ENCODE measurements at regions not wholly inside any gene's neighbourhood (a gene's known extent, or its start where the extent isn't known, plus 50 kb on each side); places are given as distances from the start of the nearest gene placed in this dataset.
"Not testable (repeated sequence)": the region's sequence is repeated elsewhere in the genome, so short reads cannot be mapped to it uniquely, and the experiment has no call there.

DNA sequence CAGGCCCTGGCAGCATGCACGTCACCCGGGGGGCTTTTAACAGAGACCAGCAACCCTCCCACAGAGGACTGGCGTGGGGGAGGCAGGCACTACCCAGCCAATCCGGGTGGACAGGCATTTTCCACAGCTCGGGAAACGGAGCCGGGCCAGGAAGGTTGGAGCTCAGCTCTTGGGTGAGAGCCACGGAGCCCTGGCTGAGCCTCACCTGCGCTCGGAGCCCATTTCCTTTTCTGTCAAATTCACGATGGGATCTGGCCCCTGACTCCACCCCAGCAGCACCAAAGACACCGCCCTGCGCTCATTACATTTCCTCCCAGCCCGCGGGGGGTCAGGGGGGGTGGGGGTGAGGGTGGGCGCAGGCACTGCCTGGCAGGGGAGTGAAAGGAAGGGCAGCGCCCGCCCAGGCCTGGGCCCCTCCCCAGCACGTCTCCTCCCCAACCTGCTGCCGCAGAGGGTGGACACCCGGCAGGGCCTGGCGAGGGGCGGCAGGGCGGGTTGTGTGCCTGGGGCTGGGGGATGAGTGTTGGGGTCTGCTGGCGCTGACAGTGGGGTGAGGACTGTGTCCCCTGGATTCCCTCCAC is 145.4 kb downstream of the LAT start:
- H3K27ac ChIP-seq (ENCODE audit: insufficient read depth in 1 of 2, low read depth in 1 of 2, low read length in 2 of 2, poor library complexity in 1 of 2, severe bottlenecking in 2 of 2); H3K4me3 ChIP-seq (ENCODE audit: control insufficient read depth in 1 of 7, extremely low read depth in 1 of 7, insufficient read depth in 4 of 7, low read depth in 2 of 7, low read length in 6 of 7); H3K27me3 ChIP-seq (replicated peaks in 2 of 5; ENCODE audit: control insufficient read depth in 4 of 5, insufficient read depth in 5 of 5, low read length in 4 of 5); CTCF ChIA-PET; DNase-seq; H3K9me3 ChIP-seq (ENCODE audit: control extremely low read depth in 1 of 5, control insufficient read depth in 4 of 5, insufficient read depth in 2 of 5, low read depth in 1 of 5, low read length in 4 of 5); POLR2A ChIA-PET: not testable (repeated sequence)
- Histone ChIP-seq H3K36me3 (ENCODE audit: control insufficient read depth in 4 of 4, insufficient read depth in 4 of 4, low read length in 3 of 4) (peaks cover 0 to 11% (median 0%) of the 10 kb centered on the region in 4 experiments), H3K4me1 (ENCODE audit: control extremely low read depth in 1 of 4, control insufficient read depth in 4 of 4, insufficient read depth in 4 of 4, low read length in 3 of 4) (peaks cover 0 to 14% (median 10%) of the 10 kb centered on the region in 4 experiments)
- 95% methylated on average over 5 of the region's 25 CpGs for WGBS (ENCODE audit: insufficient coverage)

DNA sequence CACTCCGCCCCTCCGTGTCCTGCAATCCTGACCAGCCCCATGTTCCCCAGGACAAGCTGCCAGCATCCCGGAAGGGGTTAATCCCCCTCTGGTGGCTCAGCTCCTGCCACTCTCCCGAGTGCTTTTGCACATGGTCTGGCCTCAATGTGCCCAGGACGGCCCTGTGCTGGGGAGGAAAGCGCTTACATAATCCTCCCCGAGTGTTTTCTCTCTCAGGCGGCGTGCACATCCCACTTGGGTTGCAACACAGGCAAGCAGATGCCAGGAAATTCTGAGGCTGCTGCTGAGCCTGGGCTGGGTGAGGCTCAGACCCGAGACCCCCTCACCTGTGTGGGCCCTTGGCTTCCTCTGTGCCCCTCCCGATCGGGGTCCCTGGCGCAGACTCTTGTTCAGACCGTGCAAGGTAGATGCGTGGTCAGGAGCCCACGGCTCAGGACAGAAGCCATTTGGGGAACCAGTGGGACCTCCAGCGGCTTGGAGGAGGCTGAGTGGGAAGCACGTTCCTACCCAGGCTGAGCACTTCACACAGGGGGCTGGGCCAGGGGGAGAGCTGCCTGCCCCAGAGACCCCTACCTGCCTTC is 144.7 kb downstream of the LAT start:
- POLR2A ChIA-PET; CTCF ChIA-PET; H3K4me3 ChIP-seq (ENCODE audit: control insufficient read depth in 1 of 7, extremely low read depth in 1 of 7, insufficient read depth in 4 of 7, low read depth in 2 of 7, low read length in 6 of 7): not testable (repeated sequence)

DNA sequence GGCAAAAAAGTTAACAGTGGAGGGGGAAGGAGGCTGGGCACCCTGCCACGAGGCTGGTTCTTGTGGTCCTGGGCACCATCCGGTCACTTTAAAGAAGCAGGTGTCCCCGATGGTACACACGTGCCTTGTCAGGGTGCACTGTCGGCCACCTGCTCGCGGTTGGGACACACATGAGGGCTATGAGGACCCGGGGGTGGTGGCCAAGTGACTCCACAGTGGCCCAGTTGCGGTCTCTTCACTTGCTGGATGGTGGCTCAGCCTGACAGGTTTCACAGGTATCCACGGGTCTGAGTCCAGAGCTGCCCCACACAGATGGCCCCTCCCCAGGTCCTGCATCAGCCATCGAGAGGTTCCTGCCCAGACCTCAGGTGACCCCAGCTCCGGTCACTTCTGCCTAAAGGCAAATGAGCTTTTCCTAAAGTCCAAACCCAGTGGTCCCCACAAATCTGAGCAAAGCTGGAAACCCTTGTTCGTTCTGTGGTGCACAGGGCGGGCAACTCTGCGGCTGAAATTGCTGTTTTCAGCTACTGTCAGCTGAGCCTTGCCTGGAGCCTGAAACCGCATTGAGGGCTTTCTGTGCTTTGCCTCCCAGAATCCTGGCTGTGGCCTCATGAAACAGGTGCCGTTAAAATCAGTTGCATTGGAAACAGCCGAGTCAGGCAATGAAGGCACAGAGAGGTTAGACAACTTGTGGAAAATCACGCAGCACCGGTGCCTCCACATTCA is 144.0 kb downstream of the LAT start:
- H3K27ac ChIP-seq (ENCODE audit: insufficient read depth in 1 of 2, low read depth in 1 of 2, low read length in 2 of 2, poor library complexity in 1 of 2, severe bottlenecking in 2 of 2); H3K27me3 ChIP-seq (replicated peaks in 2 of 5; ENCODE audit: control insufficient read depth in 4 of 5, insufficient read depth in 5 of 5, low read length in 4 of 5); CTCF ChIA-PET; DNase-seq; POLR2A ChIA-PET; H3K4me3 ChIP-seq (ENCODE audit: control insufficient read depth in 1 of 7, extremely low read depth in 1 of 7, insufficient read depth in 4 of 7, low read depth in 2 of 7, low read length in 6 of 7); H3K36me3 ChIP-seq (ENCODE audit: control insufficient read depth in 4 of 4, insufficient read depth in 4 of 4, low read length in 3 of 4); H3K9me3 ChIP-seq (ENCODE audit: control extremely low read depth in 1 of 5, control insufficient read depth in 4 of 5, insufficient read depth in 2 of 5, low read depth in 1 of 5, low read length in 4 of 5): not testable (repeated sequence)
- 92% methylated on average over 14 of the region's 20 CpGs for WGBS (ENCODE audit: insufficient coverage)
- peaks cover 0 to 14% (median 10%) of the 10 kb centered on the region in 4 experiments for H3K4me1 ChIP-seq (ENCODE audit: control extremely low read depth in 1 of 4, control insufficient read depth in 4 of 4, insufficient read depth in 4 of 4, low read length in 3 of 4)

More for the DNA sequence above, 144.7 kb downstream of the LAT start:
- not testable (repeated sequence) for DNase-seq; H3K9me3 ChIP-seq (ENCODE audit: control extremely low read depth in 1 of 5, control insufficient read depth in 4 of 5, insufficient read depth in 2 of 5, low read depth in 1 of 5, low read length in 4 of 5); H3K36me3 ChIP-seq (ENCODE audit: control insufficient read depth in 4 of 4, insufficient read depth in 4 of 4, low read length in 3 of 4); H3K27me3 ChIP-seq (replicated peaks in 2 of 5; ENCODE audit: control insufficient read depth in 4 of 5, insufficient read depth in 5 of 5, low read length in 4 of 5); H3K27ac ChIP-seq (ENCODE audit: insufficient read depth in 1 of 2, low read depth in 1 of 2, low read length in 2 of 2, poor library complexity in 1 of 2, severe bottlenecking in 2 of 2)
- 89% methylated on average over 15 of the region's 18 CpGs for WGBS (ENCODE audit: insufficient coverage)
- peaks cover 0 to 14% (median 10%) of the 10 kb centered on the region in 4 experiments for H3K4me1 ChIP-seq (ENCODE audit: control extremely low read depth in 1 of 4, control insufficient read depth in 4 of 4, insufficient read depth in 4 of 4, low read length in 3 of 4)

DNA sequence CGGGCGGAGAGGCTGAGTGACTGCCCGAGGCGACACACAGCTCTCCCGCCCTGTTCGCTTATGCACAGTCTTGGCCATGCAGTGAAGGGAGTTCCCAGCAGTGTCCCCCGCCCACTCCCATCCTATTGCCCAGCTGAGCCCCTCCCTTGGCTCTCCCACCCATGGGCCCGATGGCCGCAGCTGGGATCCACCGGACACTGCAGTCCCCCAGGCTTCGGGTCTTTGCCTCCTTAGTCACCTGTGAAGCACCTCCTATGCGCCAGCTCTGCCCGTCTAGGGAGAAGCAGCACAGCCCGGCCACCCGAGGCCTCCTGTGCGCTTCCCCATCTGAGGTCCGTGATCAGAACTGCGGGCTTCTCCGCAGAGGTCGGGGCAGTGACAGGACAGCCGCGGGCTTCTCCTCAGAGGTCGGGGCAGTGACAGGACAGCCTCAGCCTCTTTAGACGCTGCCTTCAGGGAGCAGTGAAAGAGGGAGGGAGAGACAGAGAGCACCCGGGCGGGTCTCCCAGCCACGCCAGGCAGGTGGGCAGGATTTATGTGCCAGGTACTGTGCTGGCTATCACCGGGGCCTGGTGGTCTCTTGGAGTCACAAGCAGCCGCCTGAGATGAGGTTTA is 143.1 kb downstream of the LAT start:
- DNase-seq; H3K4me3 ChIP-seq (ENCODE audit: control insufficient read depth in 1 of 7, extremely low read depth in 1 of 7, insufficient read depth in 4 of 7, low read depth in 2 of 7, low read length in 6 of 7); H3K27ac ChIP-seq (ENCODE audit: insufficient read depth in 1 of 2, low read depth in 1 of 2, low read length in 2 of 2, poor library complexity in 1 of 2, severe bottlenecking in 2 of 2); H3K27me3 ChIP-seq (replicated peaks in 2 of 5; ENCODE audit: control insufficient read depth in 4 of 5, insufficient read depth in 5 of 5, low read length in 4 of 5); POLR2A ChIA-PET; CTCF ChIA-PET; H3K9me3 ChIP-seq (ENCODE audit: control extremely low read depth in 1 of 5, control insufficient read depth in 4 of 5, insufficient read depth in 2 of 5, low read depth in 1 of 5, low read length in 4 of 5); H3K36me3 ChIP-seq (ENCODE audit: control insufficient read depth in 4 of 4, insufficient read depth in 4 of 4, low read length in 3 of 4): not testable (repeated sequence)
- WGBS (ENCODE audit: insufficient coverage), result 85% methylated on average over 11 of the region's 29 CpGs
- H3K4me1 ChIP-seq (ENCODE audit: control extremely low read depth in 1 of 4, control insufficient read depth in 4 of 4, insufficient read depth in 4 of 4, low read length in 3 of 4), result peaks cover 0 to 14% (median 10%) of the 10 kb centered on the region in 4 experiments

DNA sequence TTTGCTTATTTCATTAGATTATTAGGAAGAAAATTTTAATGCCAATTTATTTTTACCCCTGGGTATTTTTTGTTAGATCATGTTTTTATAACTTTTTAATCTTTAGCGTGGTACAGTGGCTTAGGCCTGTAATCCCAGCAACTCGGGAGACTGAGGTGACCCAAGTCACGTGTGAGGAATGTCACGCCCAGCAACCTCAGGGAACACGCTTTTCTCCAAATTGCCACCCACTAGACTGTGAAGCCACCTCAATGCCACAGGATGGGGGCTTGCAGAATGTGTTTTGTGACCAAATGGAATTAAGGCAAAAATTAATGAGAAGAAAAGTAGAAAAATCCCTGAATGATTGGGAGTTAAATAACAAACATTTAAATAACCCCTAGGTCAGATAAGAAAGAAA is 141.8 kb downstream of the LAT start:
- whole genome bisulfite sequencing (ENCODE audit: insufficient coverage), result no CpG with 5 or more reads among the region's 5 CpGs
- POLR2A ChIA-PET, result no interaction called here
- peaks cover 0 to 2% (median 0%) of the 10 kb centered on the region in 4 experiments for H3K36me3 ChIP-seq (ENCODE audit: control insufficient read depth in 4 of 4, insufficient read depth in 4 of 4, low read length in 3 of 4)
- peaks cover 0 to 14% (median 10%) of the 10 kb centered on the region in 4 experiments for H3K4me1 ChIP-seq (ENCODE audit: control extremely low read depth in 1 of 4, control insufficient read depth in 4 of 4, insufficient read depth in 4 of 4, low read length in 3 of 4)
- DNase-seq, result no peak
- H3K4me3 ChIP-seq (ENCODE audit: control insufficient read depth in 1 of 7, extremely low read depth in 1 of 7, insufficient read depth in 4 of 7, low read depth in 2 of 7, low read length in 6 of 7), result peak overlapping the region in 3 of 7 experiments; percentile 37 to 43 (median 37)
- H3K9me3 ChIP-seq (ENCODE audit: control extremely low read depth in 1 of 5, control insufficient read depth in 4 of 5, insufficient read depth in 2 of 5, low read depth in 1 of 5, low read length in 4 of 5), result no peaks in the 10 kb centered on the region
- CTCF ChIA-PET, result interaction anchor here (1.2 kb wide), 1 partner anchor 12 kb away, joined by 4 read pairs; no protein-coding TSS in a partner anchor
- H3K27me3 ChIP-seq (replicated peaks in 2 of 5; ENCODE audit: control insufficient read depth in 4 of 5, insufficient read depth in 5 of 5, low read length in 4 of 5), result no peaks in the 10 kb centered on the region
- H3K27ac ChIP-seq (ENCODE audit: insufficient read depth in 1 of 2, low read depth in 1 of 2, low read length in 2 of 2, poor library complexity in 1 of 2, severe bottlenecking in 2 of 2), result peak overlapping the region; percentile 40 to 64

DNA sequence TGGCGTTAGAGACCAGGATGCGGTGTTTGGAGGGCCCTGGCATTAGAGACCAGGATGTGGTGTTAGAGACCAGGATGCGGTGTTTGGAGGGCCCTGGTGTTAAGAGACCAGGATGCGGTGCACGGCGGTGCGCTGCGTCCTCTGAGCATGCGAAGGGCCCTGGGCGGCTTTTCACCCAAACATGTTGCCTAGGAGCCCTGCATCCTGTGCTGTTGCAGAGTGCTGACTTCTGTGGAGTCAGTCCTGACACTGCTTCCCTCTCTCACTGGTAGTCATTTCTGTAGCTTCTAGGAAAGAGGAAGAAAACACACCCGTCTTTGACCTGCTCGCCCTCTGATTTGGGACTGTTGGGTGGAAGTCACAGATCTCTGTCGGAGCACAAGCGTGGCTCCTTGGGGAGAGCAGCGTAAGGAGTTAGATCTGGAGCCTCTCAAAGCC is 141.2 kb downstream of the LAT start:
- ChIA-PET POLR2A (no interaction called here), CTCF (interaction anchor here (1.2 kb wide), 1 partner anchor 12 kb away, joined by 4 read pairs; no protein-coding TSS in a partner anchor)
- 11% methylated on average over 13 of the region's 15 CpGs for WGBS (ENCODE audit: insufficient coverage)
- Histone ChIP-seq H3K27me3 (replicated peaks in 2 of 5; ENCODE audit: control insufficient read depth in 4 of 5, insufficient read depth in 5 of 5, low read length in 4 of 5) (no peaks in the 10 kb centered on the region), H3K36me3 (ENCODE audit: control insufficient read depth in 4 of 4, insufficient read depth in 4 of 4, low read length in 3 of 4) (peaks cover 0 to under 1% (median 0%) of the 10 kb centered on the region in 4 experiments), H3K9me3 (ENCODE audit: control extremely low read depth in 1 of 5, control insufficient read depth in 4 of 5, insufficient read depth in 2 of 5, low read depth in 1 of 5, low read length in 4 of 5) (no peaks in the 10 kb centered on the region), H3K4me3 (ENCODE audit: control insufficient read depth in 1 of 7, extremely low read depth in 1 of 7, insufficient read depth in 4 of 7, low read depth in 2 of 7, low read length in 6 of 7) (peak overlapping the region in 4 of 7 experiments; percentile 37 to 43 (median 40)), H3K4me1 (ENCODE audit: control extremely low read depth in 1 of 4, control insufficient read depth in 4 of 4, insufficient read depth in 4 of 4, low read length in 3 of 4) (peaks cover 0 to 14% (median 10%) of the 10 kb centered on the region in 4 experiments), H3K27ac (ENCODE audit: insufficient read depth in 1 of 2, low read depth in 1 of 2, low read length in 2 of 2, poor library complexity in 1 of 2, severe bottlenecking in 2 of 2) (peak overlapping the region; percentile 40 to 64)
- DNase-seq, result peak; percentile 27 to 85 (median 84)

Data from common myeloid progenitor, CD34-positive (primary cell).